ENCODE measurements at regions not wholly inside any gene's neighbourhood (a gene's known extent, or its start where the extent isn't known, plus 50 kb on each side); places are given as distances from the start of the nearest gene placed in this dataset.

DNA sequence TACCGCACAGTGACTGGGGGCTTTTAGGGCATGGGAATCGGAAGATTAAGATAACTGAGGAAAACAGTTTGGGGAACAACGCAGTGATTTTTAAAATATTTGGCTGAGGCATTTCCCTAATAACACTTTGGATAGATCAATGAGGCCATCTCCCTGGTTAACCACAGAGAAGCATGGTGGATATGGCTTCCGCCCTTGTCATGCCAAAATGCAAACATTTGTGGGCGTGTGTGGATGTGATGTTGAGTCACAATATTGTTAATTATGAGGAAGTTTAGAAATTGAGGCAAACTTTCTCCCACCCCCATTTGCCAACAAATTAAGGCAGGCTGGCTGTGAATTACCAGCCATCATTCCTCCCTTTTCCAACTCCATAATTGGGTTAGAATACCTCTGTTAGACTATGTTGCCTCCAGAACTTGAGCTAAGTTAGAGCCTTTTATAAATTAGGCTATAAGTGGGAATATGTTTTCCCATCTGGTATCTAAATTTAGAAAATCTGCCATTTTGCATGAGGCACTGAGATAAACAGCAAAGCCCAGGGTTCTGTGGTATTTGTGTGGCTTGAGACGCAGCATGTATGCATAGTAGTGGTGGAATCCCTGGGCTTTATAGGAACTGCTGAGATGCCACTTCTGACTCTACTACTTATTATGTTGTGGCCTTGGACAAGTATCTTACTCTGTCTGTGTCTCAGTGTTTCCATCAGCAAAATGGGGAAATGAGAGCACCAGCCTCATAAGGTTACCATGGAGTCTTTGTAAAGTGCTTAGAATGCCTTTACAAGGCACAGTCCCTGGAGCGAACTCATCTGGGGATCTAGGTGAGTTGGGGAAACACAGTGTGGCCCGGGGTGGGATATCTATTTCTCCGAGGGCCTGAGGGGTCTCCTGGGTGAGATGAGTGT lies 154.6 kb downstream of the C1orf94 start:
- TF ChIP-seq, protein P1, sequence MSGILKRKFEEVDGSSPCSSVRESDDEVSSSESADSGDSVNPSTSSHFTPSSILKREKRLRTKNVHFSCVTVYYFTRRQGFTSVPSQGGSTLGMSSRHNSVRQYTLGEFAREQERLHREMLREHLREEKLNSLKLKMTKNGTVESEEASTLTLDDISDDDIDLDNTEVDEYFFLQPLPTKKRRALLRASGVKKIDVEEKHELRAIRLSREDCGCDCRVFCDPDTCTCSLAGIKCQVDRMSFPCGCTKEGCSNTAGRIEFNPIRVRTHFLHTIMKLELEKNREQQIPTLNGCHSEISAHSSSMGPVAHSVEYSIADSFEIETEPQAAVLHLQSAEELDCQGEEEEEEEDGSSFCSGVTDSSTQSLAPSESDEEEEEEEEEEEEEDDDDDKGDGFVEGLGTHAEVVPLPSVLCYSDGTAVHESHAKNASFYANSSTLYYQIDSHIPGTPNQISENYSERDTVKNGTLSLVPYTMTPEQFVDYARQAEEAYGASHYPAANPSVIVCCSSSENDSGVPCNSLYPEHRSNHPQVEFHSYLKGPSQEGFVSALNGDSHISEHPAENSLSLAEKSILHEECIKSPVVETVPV (CRISPR knock-in tag; IDR thresholded peaks at IDR 0.05) = no peak
- TF ChIP-seq GLIS3 (CRISPR knock-in tag; IDR thresholded peaks at IDR 0.05) = no peak
- TF ChIP-seq ISL1 (CRISPR knock-in tag; IDR thresholded peaks at IDR 0.05) = no peak
- TF ChIP-seq SNAI2 (CRISPR knock-in tag; IDR thresholded peaks at IDR 0.05) = no peak
- no peak for TF ChIP-seq BACH2 (CRISPR knock-in tag; IDR thresholded peaks at IDR 0.05; ENCODE audit: borderline replicate concordance)
- no peak for TF ChIP-seq TOX (CRISPR knock-in tag; IDR thresholded peaks at IDR 0.05; ENCODE audit: borderline replicate concordance)
- no peak for TF ChIP-seq ZFP3 (CRISPR knock-in tag; IDR thresholded peaks at IDR 0.05)
- TF ChIP-seq, protein P2, sequence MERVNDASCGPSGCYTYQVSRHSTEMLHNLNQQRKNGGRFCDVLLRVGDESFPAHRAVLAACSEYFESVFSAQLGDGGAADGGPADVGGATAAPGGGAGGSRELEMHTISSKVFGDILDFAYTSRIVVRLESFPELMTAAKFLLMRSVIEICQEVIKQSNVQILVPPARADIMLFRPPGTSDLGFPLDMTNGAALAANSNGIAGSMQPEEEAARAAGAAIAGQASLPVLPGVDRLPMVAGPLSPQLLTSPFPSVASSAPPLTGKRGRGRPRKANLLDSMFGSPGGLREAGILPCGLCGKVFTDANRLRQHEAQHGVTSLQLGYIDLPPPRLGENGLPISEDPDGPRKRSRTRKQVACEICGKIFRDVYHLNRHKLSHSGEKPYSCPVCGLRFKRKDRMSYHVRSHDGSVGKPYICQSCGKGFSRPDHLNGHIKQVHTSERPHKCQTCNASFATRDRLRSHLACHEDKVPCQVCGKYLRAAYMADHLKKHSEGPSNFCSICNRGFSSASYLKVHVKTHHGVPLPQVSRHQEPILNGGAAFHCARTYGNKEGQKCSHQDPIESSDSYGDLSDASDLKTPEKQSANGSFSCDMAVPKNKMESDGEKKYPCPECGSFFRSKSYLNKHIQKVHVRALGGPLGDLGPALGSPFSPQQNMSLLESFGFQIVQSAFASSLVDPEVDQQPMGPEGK (CRISPR knock-in tag; IDR thresholded peaks at IDR 0.05; ENCODE audit: borderline replicate concordance) = no peak
- TF ChIP-seq CSDC2 (CRISPR knock-in tag; IDR thresholded peaks at IDR 0.05) = no peak
- ATAC-seq = no peak

DNA sequence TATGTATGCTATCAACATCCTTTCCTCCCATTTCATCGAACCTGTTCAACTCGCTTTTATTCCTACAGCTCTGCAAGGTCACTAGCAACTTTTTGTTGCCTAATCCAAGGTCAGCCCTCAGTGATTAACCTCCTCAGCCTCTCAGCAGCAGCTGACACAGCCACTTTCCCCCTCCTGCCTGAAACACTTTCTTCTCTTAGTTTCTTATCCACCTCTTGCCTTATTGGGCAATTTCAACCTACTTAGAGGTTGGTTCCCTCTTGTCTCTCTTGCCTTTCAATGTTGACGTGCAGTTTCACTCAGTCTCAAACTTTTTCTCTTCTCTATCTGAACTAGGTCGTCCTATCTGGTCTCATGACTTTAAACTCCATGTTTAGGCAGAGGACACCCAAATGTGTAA lies 156.3 kb downstream of the C1orf94 start:
- no peak for TF ChIP-seq ZFP30 (CRISPR knock-in tag; IDR thresholded peaks at IDR 0.05)
- TF ChIP-seq, protein P2 (CRISPR knock-in tag; IDR thresholded peaks at IDR 0.05; ENCODE audit: borderline replicate concordance) = no peak
- no peak for TF ChIP-seq ISL1 (CRISPR knock-in tag; IDR thresholded peaks at IDR 0.05)
- TF ChIP-seq GLIS3 (CRISPR knock-in tag; IDR thresholded peaks at IDR 0.05) = no peak
- TF ChIP-seq CSDC2 (CRISPR knock-in tag; IDR thresholded peaks at IDR 0.05) = no peak
- TF ChIP-seq, protein P3, sequence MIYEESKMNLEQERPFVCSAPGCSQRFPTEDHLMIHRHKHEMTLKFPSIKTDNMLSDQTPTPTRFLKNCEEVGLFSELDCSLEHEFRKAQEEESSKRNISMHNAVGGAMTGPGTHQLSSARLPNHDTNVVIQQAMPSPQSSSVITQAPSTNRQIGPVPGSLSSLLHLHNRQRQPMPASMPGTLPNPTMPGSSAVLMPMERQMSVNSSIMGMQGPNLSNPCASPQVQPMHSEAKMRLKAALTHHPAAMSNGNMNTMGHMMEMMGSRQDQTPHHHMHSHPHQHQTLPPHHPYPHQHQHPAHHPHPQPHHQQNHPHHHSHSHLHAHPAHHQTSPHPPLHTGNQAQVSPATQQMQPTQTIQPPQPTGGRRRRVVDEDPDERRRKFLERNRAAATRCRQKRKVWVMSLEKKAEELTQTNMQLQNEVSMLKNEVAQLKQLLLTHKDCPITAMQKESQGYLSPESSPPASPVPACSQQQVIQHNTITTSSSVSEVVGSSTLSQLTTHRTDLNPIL (CRISPR knock-in tag; IDR thresholded peaks at IDR 0.05; ENCODE audit: low read depth) = no peak
- no peak for TF ChIP-seq ARNTL (CRISPR knock-in tag; IDR thresholded peaks at IDR 0.05; ENCODE audit: borderline replicate concordance, low read depth)
- TF ChIP-seq, protein P1 (CRISPR knock-in tag; IDR thresholded peaks at IDR 0.05) = no peak
- TF ChIP-seq ZNF565 (CRISPR knock-in tag; conservative IDR thresholded peaks at IDR 0.05; ENCODE audit: low read depth) = no peak
- no peak for TF ChIP-seq ZFP3 (CRISPR knock-in tag; IDR thresholded peaks at IDR 0.05)
- TF ChIP-seq ZC3H10 (CRISPR knock-in tag; IDR thresholded peaks at IDR 0.05) = no peak
- TF ChIP-seq RARB (CRISPR knock-in tag; IDR thresholded peaks at IDR 0.05) = no peak
- TF ChIP-seq BACH2 (CRISPR knock-in tag; IDR thresholded peaks at IDR 0.05; ENCODE audit: borderline replicate concordance) = no peak
- TF ChIP-seq, protein P4, sequence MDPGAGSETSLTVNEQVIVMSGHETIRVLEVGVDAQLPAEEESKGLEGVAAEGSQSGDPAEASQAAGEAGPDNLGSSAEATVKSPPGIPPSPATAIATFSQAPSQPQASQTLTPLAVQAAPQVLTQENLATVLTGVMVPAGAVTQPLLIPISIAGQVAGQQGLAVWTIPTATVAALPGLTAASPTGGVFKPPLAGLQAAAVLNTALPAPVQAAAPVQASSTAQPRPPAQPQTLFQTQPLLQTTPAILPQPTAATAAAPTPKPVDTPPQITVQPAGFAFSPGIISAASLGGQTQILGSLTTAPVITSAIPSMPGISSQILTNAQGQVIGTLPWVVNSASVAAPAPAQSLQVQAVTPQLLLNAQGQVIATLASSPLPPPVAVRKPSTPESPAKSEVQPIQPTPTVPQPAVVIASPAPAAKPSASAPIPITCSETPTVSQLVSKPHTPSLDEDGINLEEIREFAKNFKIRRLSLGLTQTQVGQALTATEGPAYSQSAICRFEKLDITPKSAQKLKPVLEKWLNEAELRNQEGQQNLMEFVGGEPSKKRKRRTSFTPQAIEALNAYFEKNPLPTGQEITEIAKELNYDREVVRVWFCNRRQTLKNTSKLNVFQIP (CRISPR knock-in tag; IDR thresholded peaks at IDR 0.05; ENCODE audit: borderline replicate concordance, low read depth) = no peak
- no peak for ATAC-seq

DNA sequence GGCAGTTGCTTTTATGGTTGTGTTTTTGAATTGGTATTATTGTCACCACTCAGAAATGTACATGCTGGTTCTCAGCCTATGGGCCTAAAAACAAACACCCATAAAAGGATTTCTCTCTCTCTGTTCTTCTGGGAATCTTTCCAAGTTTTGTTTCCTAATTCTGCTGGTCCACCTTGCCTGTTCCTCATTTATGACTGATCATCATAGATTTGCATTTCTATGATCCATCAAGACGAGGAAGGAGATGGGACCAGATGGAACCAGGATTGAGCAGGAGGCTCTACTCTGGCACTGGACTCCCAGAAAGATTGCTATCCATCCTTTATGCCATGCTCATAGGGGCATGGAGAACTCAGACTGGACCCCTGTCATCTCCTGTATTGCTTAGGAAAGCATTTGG lies 162.2 kb downstream of the C1orf94 start:
- ATAC-seq = no peak
- TF ChIP-seq ARNTL (CRISPR knock-in tag; IDR thresholded peaks at IDR 0.05; ENCODE audit: borderline replicate concordance, low read depth) (no peak), GLIS3 (CRISPR knock-in tag; IDR thresholded peaks at IDR 0.05) (no peak), TCF4 (CRISPR knock-in tag; IDR thresholded peaks at IDR 0.05; ENCODE audit: borderline replicate concordance) (no peak), PPARA (CRISPR knock-in tag; IDR thresholded peaks at IDR 0.05; ENCODE audit: borderline replicate concordance) (no peak), ZNF70 (CRISPR knock-in tag; IDR thresholded peaks at IDR 0.05) (no peak), TOX (CRISPR knock-in tag; IDR thresholded peaks at IDR 0.05; ENCODE audit: borderline replicate concordance) (no peak), ZFP3 (CRISPR knock-in tag; IDR thresholded peaks at IDR 0.05) (no peak), RARB (CRISPR knock-in tag; IDR thresholded peaks at IDR 0.05) (no peak)
- TF ChIP-seq, protein P3 (CRISPR knock-in tag; IDR thresholded peaks at IDR 0.05; ENCODE audit: low read depth) = no peak
- TF ChIP-seq, protein P4 (CRISPR knock-in tag; IDR thresholded peaks at IDR 0.05; ENCODE audit: borderline replicate concordance, low read depth) = no peak
